LNCaP clone FGC (cell line): ENCODE measurements at regions not wholly inside any gene's neighbourhood (a gene's known extent, or its start where the extent isn't known, plus 50 kb on each side); places are given as distances from the start of the nearest gene placed in this dataset.

Experiments
- DNase-seq: peaks from one replicate; pipeline ENCODE4 v3.0.0-alpha.2; 2011; ENCODE audit warnings: low read depth
- H3K4me3 ChIP-seq: 2 replicates; pipeline ENCODE4 v1.5.1; 2011; ENCODE audit warnings: mild to moderate bottlenecking, low read depth, low read length, control low read depth
- TF ChIP-seq, protein P1 (sequence below): IDR thresholded peaks from 2 replicates; pipeline ENCODE4 v1.5.1; 2012; ENCODE audit warnings: mild to moderate bottlenecking; ENCODE audit not compliant: control insufficient read depth, insufficient read depth; ENCODE audit errors: extremely low read depth

DNA sequence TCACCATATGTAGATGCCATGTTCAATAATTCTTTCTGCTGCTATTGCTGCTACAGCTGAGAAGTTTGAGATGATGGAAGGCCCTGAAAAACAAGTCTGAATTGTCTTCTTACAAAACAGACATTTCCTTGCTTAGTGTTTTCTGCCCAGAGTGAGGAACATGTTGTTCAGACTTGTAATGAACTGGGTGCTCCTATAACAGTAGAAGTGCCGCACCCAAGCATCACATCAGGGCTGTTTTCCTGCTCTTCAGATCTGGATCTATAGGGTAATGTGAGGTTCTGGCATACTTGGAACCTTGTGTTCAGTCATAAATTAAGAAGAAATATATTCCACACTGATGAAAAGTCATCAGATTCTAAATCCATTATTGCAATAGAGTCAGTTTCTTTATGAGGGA is 171.9 kb upstream of the DIO2 start:
- TF ChIP-seq, protein P1, sequence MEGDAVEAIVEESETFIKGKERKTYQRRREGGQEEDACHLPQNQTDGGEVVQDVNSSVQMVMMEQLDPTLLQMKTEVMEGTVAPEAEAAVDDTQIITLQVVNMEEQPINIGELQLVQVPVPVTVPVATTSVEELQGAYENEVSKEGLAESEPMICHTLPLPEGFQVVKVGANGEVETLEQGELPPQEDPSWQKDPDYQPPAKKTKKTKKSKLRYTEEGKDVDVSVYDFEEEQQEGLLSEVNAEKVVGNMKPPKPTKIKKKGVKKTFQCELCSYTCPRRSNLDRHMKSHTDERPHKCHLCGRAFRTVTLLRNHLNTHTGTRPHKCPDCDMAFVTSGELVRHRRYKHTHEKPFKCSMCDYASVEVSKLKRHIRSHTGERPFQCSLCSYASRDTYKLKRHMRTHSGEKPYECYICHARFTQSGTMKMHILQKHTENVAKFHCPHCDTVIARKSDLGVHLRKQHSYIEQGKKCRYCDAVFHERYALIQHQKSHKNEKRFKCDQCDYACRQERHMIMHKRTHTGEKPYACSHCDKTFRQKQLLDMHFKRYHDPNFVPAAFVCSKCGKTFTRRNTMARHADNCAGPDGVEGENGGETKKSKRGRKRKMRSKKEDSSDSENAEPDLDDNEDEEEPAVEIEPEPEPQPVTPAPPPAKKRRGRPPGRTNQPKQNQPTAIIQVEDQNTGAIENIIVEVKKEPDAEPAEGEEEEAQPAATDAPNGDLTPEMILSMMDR = no peak
- no peak for DNase-seq
- no peak overlapping the region for H3K4me3 ChIP-seq

DNA sequence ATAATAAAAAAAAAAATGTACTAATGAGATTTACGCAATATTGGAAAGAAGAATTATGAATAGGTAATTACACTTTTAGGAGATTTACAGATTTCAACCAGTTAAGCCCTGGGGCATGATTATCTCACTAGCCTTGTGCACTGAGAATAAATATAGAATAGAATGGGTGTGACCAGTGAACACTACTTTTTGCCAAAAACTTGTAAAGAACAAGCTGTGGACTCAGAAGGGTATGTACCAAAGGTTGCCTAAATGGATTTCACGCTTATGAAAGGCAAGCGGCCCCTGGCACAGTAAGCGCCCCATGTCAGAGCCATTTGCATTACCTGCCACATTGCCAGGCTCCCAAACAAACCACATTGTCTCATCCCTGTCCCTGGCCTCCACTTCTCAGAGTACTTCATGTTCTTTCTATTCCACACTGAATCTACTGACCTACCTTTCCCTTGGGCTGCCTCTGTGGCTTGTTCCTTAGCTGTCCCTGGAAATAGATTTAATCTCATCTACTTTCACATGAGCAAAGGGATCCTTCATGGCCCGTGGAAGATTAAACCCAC is 170.6 kb upstream of the DIO2 start:
- no peak for DNase-seq
- TF ChIP-seq, protein P1 = no peak
- H3K4me3 ChIP-seq = no peak overlapping the region

DNA sequence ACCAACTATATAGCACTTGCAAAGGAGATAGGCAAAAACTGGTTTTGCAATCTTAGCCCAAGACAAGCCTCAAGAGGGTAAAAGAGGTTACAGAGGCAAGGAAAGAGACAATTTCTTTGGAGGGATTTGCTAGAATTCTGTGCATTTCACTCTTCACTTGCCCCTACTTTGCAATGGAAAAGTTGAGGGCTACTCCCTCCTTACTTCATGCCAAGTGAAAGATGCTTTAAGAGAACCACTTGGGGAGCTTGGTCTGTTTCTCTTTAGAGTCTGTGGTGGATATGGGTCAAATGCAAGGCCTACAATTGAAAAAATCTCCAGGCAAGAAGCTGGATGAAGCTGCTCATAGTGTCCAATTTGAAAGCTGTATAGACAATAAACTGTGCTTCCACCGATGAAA is 167.7 kb upstream of the DIO2 start:
- H3K4me3 ChIP-seq = no peak overlapping the region
- TF ChIP-seq, protein P1 = no peak
- DNase-seq = no peak

GRCh38 chr14:80378084-80378690 is 166.9 kb upstream of the DIO2 start:
- no peak for DNase-seq
- H3K4me3 ChIP-seq = no peak overlapping the region
- TF ChIP-seq, protein P1 = no peak

GRCh38 chr14:80364816-80365215 is 153.5 kb upstream of the DIO2 start:
- no peak for DNase-seq
- TF ChIP-seq, protein P1 = no peak
- H3K4me3 ChIP-seq = no peak overlapping the region

- TF ChIP-seq, protein P1 = peak; percentile 50
- no peak for DNase-seq
- H3K4me3 ChIP-seq = no peak overlapping the region
Observed at GRCh38 chr14:80364274-80364673, 153.0 kb upstream of the DIO2 start.

DNA sequence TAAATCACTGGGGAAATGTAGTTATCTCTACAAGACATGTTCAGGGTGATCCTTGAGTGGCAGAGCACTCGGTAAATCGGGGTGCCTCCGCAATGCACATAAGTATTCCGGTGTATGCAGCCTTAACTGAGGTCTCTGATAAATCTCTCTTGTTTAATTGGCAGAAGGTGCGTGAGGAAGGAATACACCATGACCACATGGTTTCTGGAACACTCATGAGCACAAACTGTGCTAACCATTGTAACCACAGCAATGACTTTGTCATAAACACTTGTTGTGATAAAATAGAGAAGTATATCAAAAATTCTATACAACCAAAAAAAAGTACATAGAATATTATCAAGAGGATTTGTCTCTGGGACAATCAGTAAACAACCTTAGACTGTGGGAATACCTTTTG is 146.8 kb upstream of the DIO2 start:
- H3K4me3 ChIP-seq = no peak overlapping the region
- TF ChIP-seq, protein P1 = no peak
- DNase-seq = no peak
